ENCODE measurements at regions not wholly inside any gene's neighbourhood (a gene's known extent, or its start where the extent isn't known, plus 50 kb on each side); places are given as distances from the start of the nearest gene placed in this dataset.

- DNase-seq = no peak
These were observed 200.6 kb upstream of the CIBAR2 start for GRCh38 chr16:85312642-85313525.

- DNase-seq = no peak
These were observed 201.4 kb upstream of the CIBAR2 start for GRCh38 chr16:85313526-85314301.

GRCh38 chr16:85314512-85314971, 202.3 kb upstream of the CIBAR2 start:
- DNase-seq = no peak

GRCh38 chr16:85315866-85316265, 203.6 kb upstream of the CIBAR2 start:
- no peak for DNase-seq

- DNase-seq = peak; percentile 59
These were observed 204.1 kb upstream of the CIBAR2 start for GRCh38 chr16:85316321-85316919.

- DNase-seq = no peak
These were observed 204.7 kb upstream of the CIBAR2 start for GRCh38 chr16:85316944-85317343.

GRCh38 chr16:85317704-85318103, 205.4 kb upstream of the CIBAR2 start:
- no peak for DNase-seq

- DNase-seq = no peak
These were observed 207.1 kb upstream of the CIBAR2 start for GRCh38 chr16:85319208-85319983.

GRCh38 chr16:85319984-85320440, 207.7 kb upstream of the CIBAR2 start:
- no peak for DNase-seq

GRCh38 chr16:85320677-85321385, 208.6 kb upstream of the CIBAR2 start:
- DNase-seq = no peak

GRCh38 chr16:85321509-85322271, 209.4 kb upstream of the CIBAR2 start:
- no peak for DNase-seq

GRCh38 chr16:85323230-85323960, 211.1 kb upstream of the CIBAR2 start:
- no peak for DNase-seq

GRCh38 chr16:85323961-85324253, 211.6 kb upstream of the CIBAR2 start:
- no peak for DNase-seq

GRCh38 chr16:85324488-85324887, 212.2 kb upstream of the CIBAR2 start:
- no peak for DNase-seq

- DNase-seq = no peak
These were observed 214.0 kb upstream of the CIBAR2 start for GRCh38 chr16:85326113-85326793.

- DNase-seq = no peak
These were observed 214.5 kb upstream of the CIBAR2 start for GRCh38 chr16:85326794-85327181.

GRCh38 chr16:85327731-85328675, 215.7 kb upstream of the CIBAR2 start:
- DNase-seq = no peak

GRCh38 chr16:85328676-85329058, 216.4 kb upstream of the CIBAR2 start:
- no peak for DNase-seq

Measured in CD4-positive, alpha-beta T cell treated with Interleukin-6 for 4 hours (primary cell).